CD4-positive, alpha-beta memory T cell (primary cell): ENCODE measurements at regions not wholly inside any gene's neighbourhood (a gene's known extent, or its start where the extent isn't known, plus 50 kb on each side); places are given as distances from the start of the nearest gene placed in this dataset.

Source experiments
- CTCF ChIA-PET: fragments of 350-600 bp; sonication (Branson Sonifier 250); formaldehyde crosslinking; loops from one replicate; lab custom pipeline; 2021; ENCODE audit warnings: inconsistent platforms; ENCODE audit not compliant: partially characterized antibody; lab: Charles Lee
- POLR2A ChIA-PET: fragments of 350-600 bp; sonication (Branson Sonifier 250); formaldehyde crosslinking; loops from one replicate; lab custom pipeline; 2021; ENCODE audit not compliant: partially characterized antibody; lab: Charles Lee
- DNase-seq, 5 donors: peaks; one replicate each; pipeline versions ENCODE4 v3.0.0 to v3.0.0-alpha.2; 2020 to 2022; ENCODE audit warnings: mixed read lengths in 1 of 5
- H3K27ac ChIP-seq: one replicate; pipeline ENCODE4 v1.7.0; 2013; ENCODE audit warnings: low read depth, low read length
- H3K27me3 ChIP-seq: 2 replicates; pipeline ENCODE4 v1.7.0; 2013; ENCODE audit warnings: mild to moderate bottlenecking, low read length, moderate library complexity; ENCODE audit not compliant: insufficient read depth
- H3K36me3 ChIP-seq: 2 replicates; pipeline ENCODE4 v1.7.0; 2013; ENCODE audit warnings: mild to moderate bottlenecking, low read length, moderate library complexity; ENCODE audit not compliant: insufficient read depth
- H3K4me1 ChIP-seq: 2 replicates; pipeline ENCODE4 v1.7.0; 2013; ENCODE audit warnings: mild to moderate bottlenecking, low read length, moderate library complexity; ENCODE audit not compliant: insufficient read depth
- H3K4me3 ChIP-seq, 2 donors: one replicate each; pipeline ENCODE4 v1.7.0; 2013; ENCODE audit warnings: low read length in 2 of 2, mild to moderate bottlenecking in 1 of 2
- H3K9me3 ChIP-seq, 2 donors: one replicate each; pipeline ENCODE4 v1.7.0; 2013; ENCODE audit warnings: low read length in 2 of 2, control low read depth in 1 of 2; ENCODE audit not compliant: control insufficient read depth in 1 of 2
- H3K27ac Mint-ChIP-seq, 7 donors: one replicate each; pipeline ENCODE4 v1.8.0; 2020 to 2021; ENCODE audit warnings: mixed read lengths in 7 of 7, mild to moderate bottlenecking in 6 of 7, inconsistent platforms in 3 of 7, moderate library complexity in 3 of 7
- H3K27me3 Mint-ChIP-seq, 2 donors: one replicate each; pipeline ENCODE4 v1.8.0; 2020 to 2021; ENCODE audit warnings: mixed read lengths in 2 of 2
- H3K36me3 Mint-ChIP-seq, 2 donors: one replicate each; pipeline ENCODE4 v1.8.0; 2020 to 2021; ENCODE audit warnings: mixed read lengths in 2 of 2, inconsistent platforms in 1 of 2, mild to moderate bottlenecking in 1 of 2
- H3K4me1 Mint-ChIP-seq, 4 donors: one replicate each; pipeline ENCODE4 v1.8.0; 2020 to 2021; ENCODE audit warnings: mixed read lengths in 4 of 4, mild to moderate bottlenecking in 1 of 4
- H3K4me3 Mint-ChIP-seq, 8 donors: one replicate each; pipeline ENCODE4 v1.8.0; 2020 to 2021; ENCODE audit warnings: mixed read lengths in 8 of 8, mild to moderate bottlenecking in 7 of 8, moderate library complexity in 6 of 8, inconsistent platforms in 3 of 8
- H3K9me3 Mint-ChIP-seq, 8 donors: one replicate each; pipeline ENCODE4 v1.8.0; 2020 to 2021; ENCODE audit warnings: mixed read lengths in 8 of 8, mild to moderate bottlenecking in 5 of 8, inconsistent platforms in 3 of 8, moderate library complexity in 1 of 8
- intact Hi-C: fragments of 100-400 bp; cut with micrococcal nuclease; formaldehyde crosslinking; loops from one replicate; pipeline ENCODE4 v1.15.1; 2023

DNA sequence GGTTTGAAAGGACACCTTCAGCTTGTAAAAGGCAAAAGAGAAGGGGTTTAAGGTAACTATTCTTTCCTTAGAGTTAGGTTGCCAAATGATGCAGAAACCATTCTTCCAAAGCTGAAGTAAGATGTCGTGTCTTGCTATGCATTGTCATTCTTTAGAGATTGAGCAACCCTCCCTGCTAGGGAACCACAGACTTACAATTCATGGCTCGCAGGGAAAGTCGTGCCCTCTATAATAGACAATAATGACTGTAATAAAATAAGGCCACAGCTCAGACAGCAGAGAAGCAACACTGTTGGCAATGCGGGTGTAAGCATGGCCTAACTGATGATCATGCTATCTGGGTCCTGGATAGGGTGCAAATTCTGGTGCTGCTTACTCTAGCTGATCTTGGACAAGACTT is 129.6 kb upstream of the CDH13 start:
- CTCF ChIA-PET, result no interaction called here
- no peaks in the 10 kb centered on the region for H3K27me3 ChIP-seq
- H3K36me3 Mint-ChIP-seq, result no peaks in the 10 kb centered on the region

DNA sequence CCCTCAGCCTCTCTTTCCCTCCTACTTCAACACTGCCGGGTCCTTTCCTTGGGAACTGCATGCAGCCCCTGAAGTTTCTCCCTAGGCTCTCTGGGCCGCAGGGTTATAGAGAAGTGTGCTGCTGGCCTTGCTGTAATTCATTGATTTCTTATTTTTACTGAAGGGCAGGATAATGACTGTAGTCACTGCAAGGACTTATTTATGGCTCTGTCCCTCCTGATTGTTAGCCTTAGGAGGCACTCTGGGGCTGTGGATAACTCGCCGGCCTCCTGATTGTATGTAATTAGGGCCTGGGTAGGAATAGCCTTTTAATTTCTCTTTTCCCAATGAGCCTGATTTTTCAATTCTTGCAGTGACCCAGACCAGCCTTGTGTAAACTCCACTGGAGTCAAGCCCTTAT is 138.3 kb upstream of the CDH13 start:
- H3K27ac ChIP-seq, result no peak overlapping the region
- H3K36me3 Mint-ChIP-seq, result no peaks in the 10 kb centered on the region
- H3K27me3 ChIP-seq, result no peaks in the 10 kb centered on the region
- POLR2A ChIA-PET, result no interaction called here
- no peak overlapping the region for H3K4me3 ChIP-seq
- H3K36me3 ChIP-seq, result no peaks in the 10 kb centered on the region
- intact Hi-C loops, result no loop called here
- H3K9me3 ChIP-seq, result no peaks in the 10 kb centered on the region
- H3K4me1 Mint-ChIP-seq, result no peaks in the 10 kb centered on the region
- H3K4me1 ChIP-seq, result no peaks in the 10 kb centered on the region
- peaks cover 0 to 8% of the 10 kb centered on the region in 2 donors for H3K27me3 Mint-ChIP-seq
- H3K9me3 Mint-ChIP-seq, result peaks cover 0 to 7% (median 0%) of the 10 kb centered on the region in 8 donors
- H3K4me3 Mint-ChIP-seq, result no peak overlapping the region
- H3K27ac Mint-ChIP-seq, result no peak overlapping the region
- CTCF ChIA-PET, result no interaction called here
- no peak for DNase-seq

More for the DNA sequence above, 129.6 kb upstream of the CDH13 start:
- H3K9me3 ChIP-seq, result no peaks in the 10 kb centered on the region
- no peak overlapping the region for H3K4me3 ChIP-seq
- no peaks in the 10 kb centered on the region for H3K36me3 ChIP-seq
- DNase-seq, result no peak
- H3K27ac Mint-ChIP-seq, result no peak overlapping the region
- POLR2A ChIA-PET, result no interaction called here
- no peaks in the 10 kb centered on the region for H3K4me1 Mint-ChIP-seq
- no peak overlapping the region for H3K4me3 Mint-ChIP-seq
- H3K27me3 Mint-ChIP-seq, result peaks cover 1 to 11% of the 10 kb centered on the region in 2 donors
- H3K27ac ChIP-seq, result no peak overlapping the region
- H3K9me3 Mint-ChIP-seq, result peaks cover 0 to 2% (median 0%) of the 10 kb centered on the region in 8 donors
- intact Hi-C loops, result no loop called here
- no peaks in the 10 kb centered on the region for H3K4me1 ChIP-seq

DNA sequence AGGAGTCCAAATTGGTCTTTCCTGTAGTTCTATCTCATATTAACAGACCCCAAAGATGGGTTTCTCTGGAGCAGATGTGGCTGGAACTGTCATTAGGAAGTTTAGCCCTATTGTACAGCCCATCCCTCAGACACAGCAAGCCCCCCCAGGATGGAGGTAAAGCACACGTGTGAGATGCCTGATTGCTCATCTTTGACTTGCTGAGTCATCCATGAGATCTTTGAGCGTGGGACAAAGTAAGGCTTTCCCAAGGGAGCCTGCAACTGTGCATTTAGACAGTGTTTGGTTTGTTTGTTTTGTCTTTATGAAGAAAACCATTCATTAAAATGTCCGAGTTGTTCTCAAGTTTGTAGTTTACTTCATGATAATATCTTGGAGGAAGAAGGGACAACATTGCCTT is 145.3 kb upstream of the CDH13 start:
- Histone ChIP-seq H3K4me3 (no peak overlapping the region), H3K4me1 (no peaks in the 10 kb centered on the region), H3K36me3 (no peaks in the 10 kb centered on the region), H3K27ac (no peak overlapping the region), H3K27me3 (no peaks in the 10 kb centered on the region), H3K9me3 (no peaks in the 10 kb centered on the region)
- H3K9me3 Mint-ChIP-seq, result peaks cover 0 to 7% (median 0%) of the 10 kb centered on the region in 8 donors
- DNase-seq, result no peak
- peaks cover 4 to 10% of the 10 kb centered on the region in 2 donors for H3K27me3 Mint-ChIP-seq
- H3K36me3 Mint-ChIP-seq, result no peaks in the 10 kb centered on the region
- intact Hi-C loops, result no loop called here
- CTCF ChIA-PET, result no interaction called here
- no peaks in the 10 kb centered on the region for H3K4me1 Mint-ChIP-seq
- no peak overlapping the region for H3K27ac Mint-ChIP-seq
- no peak overlapping the region for H3K4me3 Mint-ChIP-seq
- POLR2A ChIA-PET, result no interaction called here

DNA sequence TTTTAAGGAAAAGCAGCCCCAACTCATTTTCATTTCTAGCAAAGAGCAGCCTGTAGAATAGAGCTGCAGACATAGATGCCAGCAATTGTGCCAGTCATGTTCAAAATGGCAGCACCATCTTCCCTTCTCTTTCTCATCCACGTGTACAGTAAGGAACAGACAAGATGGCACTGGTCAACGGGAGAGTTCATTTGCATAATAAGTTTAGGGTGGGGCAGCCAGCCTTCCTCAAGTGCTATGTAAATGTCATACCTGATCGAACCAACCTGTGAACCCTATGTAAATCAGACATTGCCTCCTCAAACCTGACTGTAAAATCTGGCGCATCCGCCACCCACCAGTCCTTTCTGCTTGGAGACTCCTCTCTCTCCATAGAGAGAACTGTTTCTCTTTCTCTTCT is 150.0 kb upstream of the CDH13 start:
- no peaks in the 10 kb centered on the region for H3K4me1 ChIP-seq
- Mint-ChIP-seq H3K27ac (no peak overlapping the region), H3K4me3 (no peak overlapping the region), H3K4me1 (no peaks in the 10 kb centered on the region), H3K9me3 (peaks cover 0 to 6% (median 2%) of the 10 kb centered on the region in 8 donors), H3K36me3 (no peaks in the 10 kb centered on the region), H3K27me3 (peaks cover 17% of the 10 kb centered on the region in 2 donors)
- H3K27ac ChIP-seq, result no peak overlapping the region
- intact Hi-C loops, result no loop called here
- H3K9me3 ChIP-seq, result no peaks in the 10 kb centered on the region
- no peak for DNase-seq
- H3K4me3 ChIP-seq, result no peak overlapping the region
- no peaks in the 10 kb centered on the region for H3K36me3 ChIP-seq
- CTCF ChIA-PET, result no interaction called here
- POLR2A ChIA-PET, result no interaction called here
- no peaks in the 10 kb centered on the region for H3K27me3 ChIP-seq

DNA sequence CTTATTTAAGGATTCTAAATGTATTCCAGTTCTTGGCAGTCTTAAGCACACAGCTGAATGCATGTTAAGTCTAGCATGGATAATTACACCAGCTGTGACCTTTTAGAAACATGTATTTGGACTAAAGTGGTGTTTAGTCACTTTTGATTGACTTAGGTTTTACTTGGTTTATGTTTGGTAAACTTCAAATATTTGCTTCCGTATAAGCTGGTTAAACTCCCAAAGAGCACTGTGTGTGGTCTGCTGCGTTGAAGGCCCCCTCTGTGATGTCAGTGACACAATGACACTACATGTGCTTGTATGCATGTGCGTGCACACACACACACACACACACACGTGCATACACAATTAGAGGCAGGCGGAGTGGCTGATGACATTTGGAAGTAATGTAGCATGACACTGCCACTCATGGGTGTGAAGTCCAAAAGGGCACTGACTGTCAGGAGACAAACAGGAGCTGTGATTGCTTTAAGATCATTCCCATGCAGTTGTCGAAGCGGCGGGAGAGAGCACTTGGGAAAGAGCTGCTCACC is 156.1 kb upstream of the CDH13 start:
- Mint-ChIP-seq H3K4me1 (no peaks in the 10 kb centered on the region), H3K27me3 (peaks cover 4 to 8% of the 10 kb centered on the region in 2 donors), H3K4me3 (no peak overlapping the region), H3K36me3 (no peaks in the 10 kb centered on the region), H3K27ac (no peak overlapping the region), H3K9me3 (peaks cover 0 to 5% (median under 1%) of the 10 kb centered on the region in 8 donors)
- H3K4me3 ChIP-seq, result no peak overlapping the region
- intact Hi-C loops, result no loop called here
- no peak overlapping the region for H3K27ac ChIP-seq
- DNase-seq, result no peak
- H3K36me3 ChIP-seq, result no peaks in the 10 kb centered on the region
- H3K9me3 ChIP-seq, result no peaks in the 10 kb centered on the region
- CTCF ChIA-PET, result interaction anchor here (2.8 kb wide), 1 partner anchor 14 kb away, joined by 5 read pairs; no protein-coding TSS in a partner anchor
- POLR2A ChIA-PET, result no interaction called here
- no peaks in the 10 kb centered on the region for H3K4me1 ChIP-seq
- H3K27me3 ChIP-seq, result no peaks in the 10 kb centered on the region

DNA sequence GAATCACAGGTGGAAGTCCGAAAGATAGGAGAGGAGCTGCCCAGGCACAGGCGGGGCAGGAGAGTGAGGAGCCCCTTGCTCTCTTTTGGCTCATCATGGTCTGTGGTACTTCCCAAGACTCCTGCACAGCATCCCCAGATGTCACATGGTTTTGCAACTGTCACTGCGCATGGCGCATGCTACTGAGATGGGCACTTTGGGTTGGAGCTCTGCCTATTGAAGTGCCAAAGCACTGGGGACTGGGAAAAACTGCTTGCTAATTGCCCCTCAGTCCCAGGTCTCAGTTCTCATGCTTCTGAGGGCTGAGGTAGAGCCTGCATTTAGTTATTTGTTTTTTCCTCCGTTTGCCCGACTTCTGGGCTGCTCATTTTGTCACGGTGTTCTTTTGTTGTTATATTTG is 156.8 kb upstream of the CDH13 start:
- CTCF ChIA-PET, result interaction anchor here (2.8 kb wide), 1 partner anchor 14 kb away, joined by 5 read pairs; no protein-coding TSS in a partner anchor
- no peaks in the 10 kb centered on the region for H3K4me1 ChIP-seq
- DNase-seq, result no peak
- Mint-ChIP-seq H3K27ac (no peak overlapping the region), H3K4me3 (no peak overlapping the region), H3K27me3 (peaks cover 5 to 10% of the 10 kb centered on the region in 2 donors), H3K9me3 (peaks cover 0 to 6% (median under 1%) of the 10 kb centered on the region in 8 donors), H3K36me3 (no peaks in the 10 kb centered on the region), H3K4me1 (no peaks in the 10 kb centered on the region)
- no peaks in the 10 kb centered on the region for H3K36me3 ChIP-seq
- no peaks in the 10 kb centered on the region for H3K9me3 ChIP-seq
- intact Hi-C loops, result no loop called here
- POLR2A ChIA-PET, result no interaction called here
- no peak overlapping the region for H3K4me3 ChIP-seq
- H3K27me3 ChIP-seq, result no peaks in the 10 kb centered on the region
- H3K27ac ChIP-seq, result no peak overlapping the region

DNA sequence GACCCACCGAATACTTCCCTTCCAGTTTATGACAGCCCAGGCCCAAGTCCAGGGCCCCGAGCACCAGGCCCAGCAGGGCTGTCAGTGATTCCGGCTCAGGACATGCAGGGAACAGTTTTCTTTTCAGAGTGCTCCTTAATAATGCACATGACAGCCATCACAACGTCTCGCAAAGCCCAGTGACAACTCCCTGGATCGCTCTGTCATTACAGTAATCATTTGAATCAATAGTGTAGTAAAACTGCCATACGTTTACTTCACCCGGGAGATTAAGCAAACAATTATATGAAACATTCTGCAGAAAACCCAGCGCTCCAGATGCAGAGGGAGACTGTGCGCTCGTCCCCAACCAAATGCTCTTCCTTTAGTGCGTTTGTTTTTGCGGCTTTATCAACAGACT is 162.6 kb upstream of the CDH13 start:
- Histone ChIP-seq H3K4me3 (no peak overlapping the region), H3K27ac (no peak overlapping the region), H3K27me3 (no peaks in the 10 kb centered on the region), H3K9me3 (no peaks in the 10 kb centered on the region), H3K36me3 (no peaks in the 10 kb centered on the region), H3K4me1 (no peaks in the 10 kb centered on the region)
- Mint-ChIP-seq H3K4me1 (no peaks in the 10 kb centered on the region), H3K36me3 (no peaks in the 10 kb centered on the region), H3K27me3 (peaks cover 4 to 8% of the 10 kb centered on the region in 2 donors), H3K9me3 (peaks cover 0 to 5% (median 0%) of the 10 kb centered on the region in 8 donors), H3K27ac (no peak overlapping the region), H3K4me3 (no peak overlapping the region)
- intact Hi-C loops, result no loop called here
- POLR2A ChIA-PET, result no interaction called here
- DNase-seq, result no peak
- CTCF ChIA-PET, result no interaction called here
